KMS-11 (cell line): ENCODE measurements at regions not wholly inside any gene's neighbourhood (a gene's known extent, or its start where the extent isn't known, plus 50 kb on each side); places are given as distances from the start of the nearest gene placed in this dataset.

Experiments used
- H2AFZ ChIP-seq: fragments of 200-600 bp; sonication (generic); 2 replicates; pipeline ENCODE4 v1.6.1; 2016; ENCODE audit warnings: antibody characterized with exemption, mixed run types, low read depth
- H3K27ac ChIP-seq: fragments of 200-600 bp; sonication (generic); 2 replicates; pipeline ENCODE4 v1.6.1; 2016; ENCODE audit warnings: mild to moderate bottlenecking, mixed run types
- H3K27me3 ChIP-seq: fragments of 200-600 bp; sonication (generic); 2 replicates; pipeline ENCODE4 v1.6.1; 2017; ENCODE audit warnings: mild to moderate bottlenecking, low read depth, mixed run types, moderate library complexity; ENCODE audit not compliant: insufficient read depth
- H3K36me3 ChIP-seq: fragments of 200-600 bp; sonication (generic); 2 replicates; pipeline ENCODE4 v1.6.1; 2017; ENCODE audit warnings: mild to moderate bottlenecking, mixed run types; ENCODE audit not compliant: insufficient read depth
- H3K4me1 ChIP-seq: fragments of 200-600 bp; sonication (generic); 2 replicates; pipeline ENCODE4 v1.6.1; 2016; ENCODE audit warnings: mild to moderate bottlenecking, low read depth, mixed run types; ENCODE audit not compliant: poor library complexity, severe bottlenecking
- H3K4me2 ChIP-seq: fragments of 200-600 bp; sonication (generic); 2 replicates; pipeline ENCODE4 v1.7.0; 2016; ENCODE audit warnings: mild to moderate bottlenecking, mixed run types
- H3K4me3 ChIP-seq: fragments of 200-600 bp; sonication (generic); IDR thresholded peaks from 2 replicates; pipeline ENCODE4 v1.6.1; 2017; ENCODE audit warnings: low read depth, low read length, mixed read lengths; ENCODE audit not compliant: insufficient read depth
- H3K79me2 ChIP-seq: fragments of 200-600 bp; sonication (generic); 2 replicates; pipeline ENCODE4 v1.6.1; 2016; ENCODE audit warnings: low read depth, mixed run types; ENCODE audit not compliant: insufficient read depth
- H3K9ac ChIP-seq: fragments of 200-600 bp; sonication (generic); 2 replicates; pipeline ENCODE4 v1.6.1; 2016; ENCODE audit warnings: mild to moderate bottlenecking, mixed run types
- H4K20me1 ChIP-seq: fragments of 200-600 bp; sonication (generic); 2 replicates; pipeline ENCODE4 v1.6.1; 2016; ENCODE audit warnings: mild to moderate bottlenecking, mixed run types; ENCODE audit not compliant: insufficient read depth
- TF ChIP-seq, protein P1 (sequence below): fragments of 200-600 bp; sonication (generic); conservative IDR thresholded peaks from 2 replicates; pipeline ENCODE4 v1.6.1; 2017; ENCODE audit warnings: low read depth, mild to moderate bottlenecking, antibody characterized with exemption, low read length, moderate library complexity, mixed read lengths

DNA sequence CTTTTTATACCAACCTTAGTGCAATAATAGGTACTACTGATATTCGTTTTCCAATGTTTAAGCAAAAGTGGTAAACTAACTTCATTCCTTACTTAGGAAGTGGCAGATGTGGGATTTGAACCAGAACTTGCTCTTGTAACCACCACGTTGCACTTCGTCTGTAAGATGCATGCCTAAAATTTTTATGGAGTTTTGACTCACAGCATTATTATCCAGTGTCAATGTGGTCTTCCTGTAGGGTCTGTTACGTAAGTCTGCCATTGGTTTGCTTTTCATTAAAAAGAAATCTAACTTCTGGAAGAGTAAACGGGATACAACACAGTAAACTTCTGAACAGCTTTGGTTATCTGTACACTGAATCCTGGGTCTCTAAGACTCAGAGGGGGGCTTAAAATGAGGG is 521.0 kb upstream of the WWC1 start:
- Histone ChIP-seq H3K27me3 (no peaks in the 10 kb centered on the region), H3K27ac (no peak overlapping the region), H3K4me3 (no peak overlapping the region), H3K9ac (no peak overlapping the region), H3K4me1 (no peaks in the 10 kb centered on the region), H2AFZ (no peak overlapping the region), H4K20me1 (no peaks in the 10 kb centered on the region), H3K36me3 (no peaks in the 10 kb centered on the region), H3K4me2 (no peak overlapping the region), H3K79me2 (no peaks in the 10 kb centered on the region)
- TF ChIP-seq, protein P1, sequence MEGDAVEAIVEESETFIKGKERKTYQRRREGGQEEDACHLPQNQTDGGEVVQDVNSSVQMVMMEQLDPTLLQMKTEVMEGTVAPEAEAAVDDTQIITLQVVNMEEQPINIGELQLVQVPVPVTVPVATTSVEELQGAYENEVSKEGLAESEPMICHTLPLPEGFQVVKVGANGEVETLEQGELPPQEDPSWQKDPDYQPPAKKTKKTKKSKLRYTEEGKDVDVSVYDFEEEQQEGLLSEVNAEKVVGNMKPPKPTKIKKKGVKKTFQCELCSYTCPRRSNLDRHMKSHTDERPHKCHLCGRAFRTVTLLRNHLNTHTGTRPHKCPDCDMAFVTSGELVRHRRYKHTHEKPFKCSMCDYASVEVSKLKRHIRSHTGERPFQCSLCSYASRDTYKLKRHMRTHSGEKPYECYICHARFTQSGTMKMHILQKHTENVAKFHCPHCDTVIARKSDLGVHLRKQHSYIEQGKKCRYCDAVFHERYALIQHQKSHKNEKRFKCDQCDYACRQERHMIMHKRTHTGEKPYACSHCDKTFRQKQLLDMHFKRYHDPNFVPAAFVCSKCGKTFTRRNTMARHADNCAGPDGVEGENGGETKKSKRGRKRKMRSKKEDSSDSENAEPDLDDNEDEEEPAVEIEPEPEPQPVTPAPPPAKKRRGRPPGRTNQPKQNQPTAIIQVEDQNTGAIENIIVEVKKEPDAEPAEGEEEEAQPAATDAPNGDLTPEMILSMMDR, result no peak

DNA sequence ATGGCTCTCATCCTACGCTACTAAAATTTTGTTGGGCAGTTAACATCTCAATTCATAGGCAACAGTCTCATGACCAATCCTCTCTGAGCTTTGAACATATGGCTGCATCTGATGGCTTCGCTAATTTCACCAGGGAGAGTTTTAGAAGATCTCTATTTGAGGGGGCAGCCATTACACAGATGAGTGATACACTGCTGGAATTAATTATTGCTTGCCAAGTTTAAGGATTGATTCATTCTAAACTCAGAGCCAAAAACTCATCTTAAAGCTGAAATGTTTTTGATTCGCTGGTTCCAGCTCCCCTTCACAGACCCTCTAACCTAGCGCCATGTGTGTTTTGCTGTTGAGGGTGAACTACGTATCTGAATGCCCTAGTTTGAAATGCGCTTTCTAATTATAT is 519.9 kb upstream of the WWC1 start:
- H3K27ac ChIP-seq, result no peak overlapping the region
- no peaks in the 10 kb centered on the region for H3K79me2 ChIP-seq
- TF ChIP-seq, protein P1, result no peak
- H3K4me2 ChIP-seq, result no peak overlapping the region
- H3K36me3 ChIP-seq, result no peaks in the 10 kb centered on the region
- H3K4me1 ChIP-seq, result no peaks in the 10 kb centered on the region
- H3K27me3 ChIP-seq, result no peaks in the 10 kb centered on the region
- H2AFZ ChIP-seq, result no peak overlapping the region
- no peak overlapping the region for H3K4me3 ChIP-seq
- no peaks in the 10 kb centered on the region for H4K20me1 ChIP-seq
- no peak overlapping the region for H3K9ac ChIP-seq

DNA sequence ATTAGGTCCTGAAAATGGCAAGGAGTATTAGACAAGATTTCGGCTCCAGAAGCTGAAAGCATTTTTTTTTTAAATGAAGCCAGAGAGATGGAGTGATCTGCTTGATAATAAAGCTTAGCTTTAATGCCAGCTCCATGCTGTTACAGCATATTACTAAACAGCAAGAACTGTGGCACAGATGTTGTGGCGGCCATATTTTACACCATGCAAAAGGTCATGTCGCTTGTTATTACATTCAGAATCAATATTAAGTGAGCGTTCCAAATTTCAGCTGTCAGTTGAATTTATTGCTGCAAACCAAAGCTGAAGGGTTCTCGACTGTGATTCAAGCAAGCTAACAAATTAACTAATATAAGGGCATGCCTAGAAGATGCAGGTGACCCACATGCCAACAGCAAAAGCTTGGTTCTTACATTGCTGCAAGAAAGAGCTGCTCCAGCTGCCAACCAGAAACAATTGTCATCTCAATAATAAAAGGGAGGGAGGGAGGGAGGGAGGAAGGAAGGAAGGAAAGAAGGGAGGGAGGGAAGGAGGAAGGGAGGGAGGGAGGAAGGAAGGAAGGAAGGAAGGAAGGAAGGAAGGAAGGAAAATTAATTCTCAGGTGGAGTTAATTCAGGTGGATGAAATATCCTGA is 517.7 kb upstream of the WWC1 start:
- Histone ChIP-seq H4K20me1 (no peaks in the 10 kb centered on the region), H2AFZ (no peak overlapping the region), H3K79me2 (no peaks in the 10 kb centered on the region), H3K9ac (no peak overlapping the region), H3K4me3 (no peak overlapping the region), H3K27ac (no peak overlapping the region), H3K36me3 (no peaks in the 10 kb centered on the region), H3K27me3 (no peaks in the 10 kb centered on the region), H3K4me1 (no peaks in the 10 kb centered on the region), H3K4me2 (no peak overlapping the region)
- TF ChIP-seq, protein P1, result no peak

DNA sequence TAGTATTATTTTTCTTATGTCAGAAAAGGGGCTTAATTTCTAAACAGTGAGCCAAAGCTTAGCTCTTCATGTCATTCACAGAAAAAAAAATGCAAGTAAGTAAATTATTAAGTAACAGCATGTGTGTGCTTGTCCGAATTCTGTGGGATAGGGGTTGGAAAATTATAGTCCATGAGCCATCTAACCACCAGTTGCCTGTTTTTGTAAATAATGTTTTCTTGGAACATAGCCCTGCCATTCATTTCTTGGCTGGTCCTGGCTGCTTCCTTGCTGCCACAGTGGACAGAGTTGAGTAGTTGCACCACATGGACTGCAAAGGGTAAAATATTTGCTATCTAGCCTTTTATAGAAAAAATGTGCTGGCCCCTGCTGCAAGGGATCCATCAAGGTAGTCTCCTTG is 513.7 kb upstream of the WWC1 start:
- no peak overlapping the region for H2AFZ ChIP-seq
- TF ChIP-seq, protein P1, result no peak
- H3K79me2 ChIP-seq, result no peaks in the 10 kb centered on the region

More for the DNA sequence above, 513.7 kb upstream of the WWC1 start:
- Histone ChIP-seq H3K4me3 (no peak overlapping the region), H4K20me1 (no peaks in the 10 kb centered on the region), H3K9ac (no peak overlapping the region), H3K27ac (no peak overlapping the region), H3K4me2 (no peak overlapping the region), H3K27me3 (no peaks in the 10 kb centered on the region), H3K36me3 (no peaks in the 10 kb centered on the region), H3K4me1 (no peaks in the 10 kb centered on the region)
